Left lung (tissue), 4 donors: ENCODE measurements at regions not wholly inside any gene's neighbourhood (a gene's known extent, or its start where the extent isn't known, plus 50 kb on each side); places are given as distances from the start of the nearest gene placed in this dataset.
A peak's percentile ranks its signal among the peaks of the same experiment; 100 is the strongest.

ENCODE experiments used
- ATAC-seq: fragments of 200-7000 bp; cut with Tn5 transposase; one replicate; pipeline ENCODE4 v1.9.1; 2020; ENCODE audit warnings: moderate library complexity
- DNase-seq, 4 donors: peaks; one replicate each; pipeline ENCODE4 v3.0.0-alpha.2; 2013 to 2020
- H3K27ac ChIP-seq, 2 donors: fragments of 200-600 bp; sonication (generic) in 1 of 2; one replicate each; pipeline versions ENCODE4 v1.5.0 to v1.8.0; 2020 to 2021
- H3K27me3 ChIP-seq, 2 donors: fragments of 200-600 bp; sonication (generic) in 1 of 2; one replicate each; pipeline versions ENCODE4 v1.5.0 to v1.8.0; 2020 to 2021
- H3K36me3 ChIP-seq, 2 donors: fragments of 200-600 bp; sonication (generic) in 1 of 2; one replicate each; pipeline versions ENCODE4 v1.5.0 to v1.8.0; 2020 to 2021
- H3K4me1 ChIP-seq, 2 donors: fragments of 200-600 bp; one replicate each; pipeline ENCODE4 v1.8.0; 2021
- H3K4me3 ChIP-seq, 2 donors: fragments of 200-600 bp; sonication (generic) in 1 of 2; one replicate each; pipeline versions ENCODE4 v1.5.0 to v1.8.0; 2020 to 2021; ENCODE audit warnings: mild to moderate bottlenecking in 1 of 2
- H3K9me3 ChIP-seq, 2 donors: fragments of 200-600 bp; sonication (generic) in 1 of 2; one replicate each; pipeline versions ENCODE4 v1.5.0 to v1.8.0; 2020 to 2021
- intact Hi-C, 2 donors: fragments of 100-400 bp; cut with DNase I; formaldehyde crosslinking; loops; one replicate each; pipeline versions ENCODE4 v1.11.2 to v1.14.2; 2022
- TF ChIP-seq, protein P1 (sequence below), 2 donors: fragments of 200-600 bp; sonication (generic) in 1 of 2; IDR thresholded peaks; one replicate each; pipeline versions ENCODE4 v1.5.0 to v1.8.0; 2021; ENCODE audit warnings: antibody characterized with exemption in 2 of 2
- donor health status: DM: no; HTN: yes; CAD: no.
- donor health status: DM: no; HTN: no; CAD: no.

DNA sequence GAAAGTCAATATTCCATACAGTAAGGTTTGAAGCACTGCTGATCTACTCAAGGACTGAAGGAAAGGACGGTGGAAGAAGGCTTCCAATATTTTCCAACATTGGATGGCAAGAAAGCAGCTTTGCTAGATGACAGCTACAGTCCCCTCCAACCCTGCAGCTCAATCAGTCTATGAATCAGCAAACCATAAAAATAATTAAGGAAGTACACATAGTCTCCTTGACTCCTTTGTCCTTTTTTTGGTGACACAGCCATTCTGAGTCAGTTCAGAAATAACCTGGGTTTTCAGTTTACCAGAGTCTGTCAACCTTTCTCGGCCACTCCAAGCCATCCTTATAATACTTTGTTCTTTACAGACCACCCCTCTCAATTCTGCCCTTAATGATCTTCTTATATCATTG lies 232.5 kb downstream of the IBTK start:
- intact Hi-C loops = no loop called here
- TF ChIP-seq, protein P1, sequence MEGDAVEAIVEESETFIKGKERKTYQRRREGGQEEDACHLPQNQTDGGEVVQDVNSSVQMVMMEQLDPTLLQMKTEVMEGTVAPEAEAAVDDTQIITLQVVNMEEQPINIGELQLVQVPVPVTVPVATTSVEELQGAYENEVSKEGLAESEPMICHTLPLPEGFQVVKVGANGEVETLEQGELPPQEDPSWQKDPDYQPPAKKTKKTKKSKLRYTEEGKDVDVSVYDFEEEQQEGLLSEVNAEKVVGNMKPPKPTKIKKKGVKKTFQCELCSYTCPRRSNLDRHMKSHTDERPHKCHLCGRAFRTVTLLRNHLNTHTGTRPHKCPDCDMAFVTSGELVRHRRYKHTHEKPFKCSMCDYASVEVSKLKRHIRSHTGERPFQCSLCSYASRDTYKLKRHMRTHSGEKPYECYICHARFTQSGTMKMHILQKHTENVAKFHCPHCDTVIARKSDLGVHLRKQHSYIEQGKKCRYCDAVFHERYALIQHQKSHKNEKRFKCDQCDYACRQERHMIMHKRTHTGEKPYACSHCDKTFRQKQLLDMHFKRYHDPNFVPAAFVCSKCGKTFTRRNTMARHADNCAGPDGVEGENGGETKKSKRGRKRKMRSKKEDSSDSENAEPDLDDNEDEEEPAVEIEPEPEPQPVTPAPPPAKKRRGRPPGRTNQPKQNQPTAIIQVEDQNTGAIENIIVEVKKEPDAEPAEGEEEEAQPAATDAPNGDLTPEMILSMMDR (IDR thresholded peaks at IDR 0.05) = no peak
- Histone ChIP-seq H3K27me3 (no peaks in the 10 kb centered on the region), H3K9me3 (no peaks in the 10 kb centered on the region), H3K36me3 (no peaks in the 10 kb centered on the region), H3K4me1 (peaks cover 11 to 13% of the 10 kb centered on the region in 2 donors), H3K27ac (peak overlapping the region; percentile 46 to 53), H3K4me3 (no peak overlapping the region)
- ATAC-seq (peak; percentile 13), DNase-seq (no peak)

DNA sequence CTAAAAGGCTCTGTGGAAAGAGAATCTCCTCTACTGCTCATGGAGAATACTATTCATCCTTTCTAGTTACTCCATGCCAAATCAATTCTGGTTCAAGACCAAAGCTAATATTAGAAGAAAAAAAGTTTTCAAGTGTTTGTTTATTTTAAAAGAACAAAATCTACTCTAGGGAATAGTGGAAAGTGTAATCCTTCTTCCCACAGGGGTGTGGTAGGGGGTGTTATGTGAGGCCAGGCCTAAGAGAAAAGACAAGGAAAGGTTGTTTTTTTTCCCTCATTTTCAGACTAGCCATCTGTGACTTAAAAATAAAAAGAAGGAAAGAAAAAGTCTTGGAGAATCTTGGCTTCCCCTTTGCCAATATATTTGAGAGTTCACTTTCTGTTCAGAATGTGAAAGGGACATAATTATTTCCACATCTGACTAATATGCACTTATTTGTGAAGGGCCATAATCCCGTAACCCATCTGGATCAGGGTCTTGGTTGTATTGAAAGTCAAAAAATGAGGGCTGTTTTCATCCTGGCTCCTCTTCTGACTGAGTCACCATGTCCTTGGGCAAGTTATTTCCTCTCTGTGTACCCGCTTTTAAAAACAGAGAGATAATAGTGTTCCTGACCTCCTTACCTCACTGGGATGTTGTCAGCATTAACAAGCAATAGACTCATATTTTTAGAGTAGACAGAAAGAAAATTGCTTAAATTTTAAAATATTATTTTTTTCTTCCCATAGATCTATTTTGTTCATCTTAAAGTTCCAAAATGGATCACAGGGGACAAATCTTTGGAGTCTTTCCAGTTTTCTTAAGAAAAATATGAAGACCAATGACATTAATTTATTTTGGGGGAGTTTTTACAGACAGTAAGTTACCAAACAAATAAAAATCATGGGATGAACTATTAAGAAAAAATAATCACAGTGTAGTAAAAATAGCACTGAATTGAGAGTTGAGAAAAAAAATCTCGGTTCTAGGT lies 233.7 kb downstream of the IBTK start:
- TF ChIP-seq, protein P1 (IDR thresholded peaks at IDR 0.05) = no peak
- Histone ChIP-seq H3K4me1 (peaks cover 11 to 13% of the 10 kb centered on the region in 2 donors), H3K9me3 (peaks cover 0 to 8% of the 10 kb centered on the region in 2 donors), H3K4me3 (no peak overlapping the region), H3K27ac (peak overlapping the region; percentile 46 to 53), H3K36me3 (no peaks in the 10 kb centered on the region), H3K27me3 (no peaks in the 10 kb centered on the region)
- intact Hi-C loops = no loop called here
- no peak for DNase-seq
- ATAC-seq = peak; percentile 13

GRCh38 chr6:82006027-82006738 lies 241.4 kb downstream of the IBTK start:
- H3K9me3 ChIP-seq = peaks cover 0 to 21% of the 10 kb centered on the region in 2 donors
- ATAC-seq (peak; percentile 83), DNase-seq (peak in 1 of 4 donors; percentile 14)
- H3K27me3 ChIP-seq = no peaks in the 10 kb centered on the region
- TF ChIP-seq, protein P1 (IDR thresholded peaks at IDR 0.05) = peak in 1 of 2 donors; percentile 44
- intact Hi-C loops = no loop called here
- no peak overlapping the region for H3K27ac ChIP-seq
- no peaks in the 10 kb centered on the region for H3K36me3 ChIP-seq
- no peaks in the 10 kb centered on the region for H3K4me1 ChIP-seq
- no peak overlapping the region for H3K4me3 ChIP-seq

- H3K4me1 ChIP-seq = peaks cover 6 to 11% of the 10 kb centered on the region in 2 donors
- no peaks in the 10 kb centered on the region for H3K9me3 ChIP-seq
- no peak for ATAC-seq
- TF ChIP-seq, protein P1 (IDR thresholded peaks at IDR 0.05) = no peak
- no peak overlapping the region for H3K4me3 ChIP-seq
- H3K36me3 ChIP-seq = no peaks in the 10 kb centered on the region
- H3K27ac ChIP-seq = no peak overlapping the region
- no peak for DNase-seq
- intact Hi-C loops = no loop called here
- no peaks in the 10 kb centered on the region for H3K27me3 ChIP-seq
These were observed 247.0 kb downstream of the IBTK start for GRCh38 chr6:82000551-82000950.

GRCh38 chr6:81999826-82000225 lies 247.3 kb upstream of the TENT5A start:
- Histone ChIP-seq H3K9me3 (no peaks in the 10 kb centered on the region), H3K4me1 (peaks cover 6 to 11% of the 10 kb centered on the region in 2 donors), H3K4me3 (no peak overlapping the region), H3K27me3 (no peaks in the 10 kb centered on the region), H3K36me3 (no peaks in the 10 kb centered on the region), H3K27ac (no peak overlapping the region)
- DNase-seq (no peak), ATAC-seq (no peak)
- intact Hi-C loops = no loop called here
- TF ChIP-seq, protein P1 (IDR thresholded peaks at IDR 0.05) = no peak
